NCI-H524 (cell line): ENCODE measurements at regions not wholly inside any gene's neighbourhood (a gene's known extent, or its start where the extent isn't known, plus 50 kb on each side); places are given as distances from the start of the nearest gene placed in this dataset.
A peak's percentile ranks its signal among the peaks of the same experiment; 100 is the strongest.
"Not testable (repeated sequence)": the region's sequence is repeated elsewhere in the genome, so short reads cannot be mapped to it uniquely, and the experiment has no call there.

Experiments
- DNase-seq, 2 experiments: peaks; one replicate each; lab custom pipeline; 2025; lab: John Stamatoyannopoulos, UW

GRCh38 chr2:4695281-4695861, 992.0 kb downstream of the DCDC2C start:
- DNase-seq = no peak

GRCh38 chr2:4715065-4715464, 977.1 kb upstream of the SOX11 start:
- DNase-seq = peak; percentile 9 to 47

GRCh38 chr2:4718777-4719176, 973.4 kb upstream of the SOX11 start:
- DNase-seq = no peak

- no peak for DNase-seq
These were observed 966.6 kb upstream of the SOX11 start for GRCh38 chr2:4725618-4726017.

- DNase-seq = no peak
These were observed 959.6 kb upstream of the SOX11 start for GRCh38 chr2:4732560-4732959.

- no peak for DNase-seq
These were observed 946.9 kb upstream of the SOX11 start for GRCh38 chr2:4745056-4745991.

GRCh38 chr2:4753721-4754120, 938.5 kb upstream of the SOX11 start:
- DNase-seq = no peak

- peak; percentile 64 to 72 for DNase-seq
These were observed 929.2 kb upstream of the SOX11 start for GRCh38 chr2:4762951-4763376.

- DNase-seq = peak; percentile 90 to 92
These were observed 926.2 kb upstream of the SOX11 start for GRCh38 chr2:4765787-4766530.

- no peak for DNase-seq
These were observed 916.5 kb upstream of the SOX11 start for GRCh38 chr2:4775668-4776067.

- DNase-seq = no peak
These were observed 911.5 kb upstream of the SOX11 start for GRCh38 chr2:4780679-4781078.

- no peak for DNase-seq
These were observed 909.5 kb upstream of the SOX11 start for GRCh38 chr2:4782647-4783046.

GRCh38 chr2:4791488-4791887, 900.7 kb upstream of the SOX11 start:
- DNase-seq = no peak

- DNase-seq = no peak
These were observed 900.1 kb upstream of the SOX11 start for GRCh38 chr2:4792126-4792525.

- DNase-seq = no peak
These were observed 888.8 kb upstream of the SOX11 start for GRCh38 chr2:4803396-4803795.

GRCh38 chr2:4814137-4814536, 878.0 kb upstream of the SOX11 start:
- not testable (repeated sequence) for DNase-seq

- DNase-seq = no peak
These were observed 864.3 kb upstream of the SOX11 start for GRCh38 chr2:4827836-4828235.

GRCh38 chr2:4828682-4829374, 863.4 kb upstream of the SOX11 start:
- no peak for DNase-seq

GRCh38 chr2:4831751-4832150, 860.4 kb upstream of the SOX11 start:
- DNase-seq = peak in 1 of 2 experiments; percentile 56

- DNase-seq = no peak
These were observed 859.5 kb upstream of the SOX11 start for GRCh38 chr2:4832642-4833041.

- no peak for DNase-seq
These were observed 853.6 kb upstream of the SOX11 start for GRCh38 chr2:4838626-4839025.

GRCh38 chr2:4840791-4841190, 851.4 kb upstream of the SOX11 start:
- DNase-seq = peak in 1 of 2 experiments; percentile 47
